ENCODE measurements at regions not wholly inside any gene's neighbourhood (a gene's known extent, or its start where the extent isn't known, plus 50 kb on each side); places are given as distances from the start of the nearest gene placed in this dataset.

- TF ChIP-seq, protein P1, sequence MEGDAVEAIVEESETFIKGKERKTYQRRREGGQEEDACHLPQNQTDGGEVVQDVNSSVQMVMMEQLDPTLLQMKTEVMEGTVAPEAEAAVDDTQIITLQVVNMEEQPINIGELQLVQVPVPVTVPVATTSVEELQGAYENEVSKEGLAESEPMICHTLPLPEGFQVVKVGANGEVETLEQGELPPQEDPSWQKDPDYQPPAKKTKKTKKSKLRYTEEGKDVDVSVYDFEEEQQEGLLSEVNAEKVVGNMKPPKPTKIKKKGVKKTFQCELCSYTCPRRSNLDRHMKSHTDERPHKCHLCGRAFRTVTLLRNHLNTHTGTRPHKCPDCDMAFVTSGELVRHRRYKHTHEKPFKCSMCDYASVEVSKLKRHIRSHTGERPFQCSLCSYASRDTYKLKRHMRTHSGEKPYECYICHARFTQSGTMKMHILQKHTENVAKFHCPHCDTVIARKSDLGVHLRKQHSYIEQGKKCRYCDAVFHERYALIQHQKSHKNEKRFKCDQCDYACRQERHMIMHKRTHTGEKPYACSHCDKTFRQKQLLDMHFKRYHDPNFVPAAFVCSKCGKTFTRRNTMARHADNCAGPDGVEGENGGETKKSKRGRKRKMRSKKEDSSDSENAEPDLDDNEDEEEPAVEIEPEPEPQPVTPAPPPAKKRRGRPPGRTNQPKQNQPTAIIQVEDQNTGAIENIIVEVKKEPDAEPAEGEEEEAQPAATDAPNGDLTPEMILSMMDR (IDR thresholded peaks at IDR 0.05) = no peak
- no peak for TF ChIP-seq POLR2A (IDR thresholded peaks at IDR 0.05)
Observed at GRCh38 chr10:43971981-43972380, 323.3 kb upstream of the ZNF32 start.
